ENCODE measurements at regions not wholly inside any gene's neighbourhood (a gene's known extent, or its start where the extent isn't known, plus 50 kb on each side); places are given as distances from the start of the nearest gene placed in this dataset.

DNA sequence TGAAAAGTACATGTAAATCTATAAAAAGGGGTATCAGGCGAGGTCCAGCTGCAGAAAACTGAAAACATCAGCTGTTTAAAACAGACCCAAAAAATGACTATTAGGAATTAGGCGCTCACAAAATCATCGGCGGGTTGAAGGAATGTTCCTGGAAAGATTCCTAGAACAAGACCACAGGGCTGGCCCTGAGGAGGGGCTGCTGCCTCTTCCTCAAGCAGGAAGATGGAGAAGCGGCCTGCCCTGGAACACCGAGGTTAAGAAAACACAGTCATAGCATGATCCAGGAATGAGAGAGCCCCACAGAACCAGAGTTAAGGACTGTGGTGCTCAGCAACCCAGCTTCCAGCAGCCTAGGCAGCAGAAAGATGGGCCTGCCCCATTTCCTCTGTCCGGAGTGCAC is 78.4 kb downstream of the C11orf91 start (continued):
- TF ChIP-seq, protein P1, sequence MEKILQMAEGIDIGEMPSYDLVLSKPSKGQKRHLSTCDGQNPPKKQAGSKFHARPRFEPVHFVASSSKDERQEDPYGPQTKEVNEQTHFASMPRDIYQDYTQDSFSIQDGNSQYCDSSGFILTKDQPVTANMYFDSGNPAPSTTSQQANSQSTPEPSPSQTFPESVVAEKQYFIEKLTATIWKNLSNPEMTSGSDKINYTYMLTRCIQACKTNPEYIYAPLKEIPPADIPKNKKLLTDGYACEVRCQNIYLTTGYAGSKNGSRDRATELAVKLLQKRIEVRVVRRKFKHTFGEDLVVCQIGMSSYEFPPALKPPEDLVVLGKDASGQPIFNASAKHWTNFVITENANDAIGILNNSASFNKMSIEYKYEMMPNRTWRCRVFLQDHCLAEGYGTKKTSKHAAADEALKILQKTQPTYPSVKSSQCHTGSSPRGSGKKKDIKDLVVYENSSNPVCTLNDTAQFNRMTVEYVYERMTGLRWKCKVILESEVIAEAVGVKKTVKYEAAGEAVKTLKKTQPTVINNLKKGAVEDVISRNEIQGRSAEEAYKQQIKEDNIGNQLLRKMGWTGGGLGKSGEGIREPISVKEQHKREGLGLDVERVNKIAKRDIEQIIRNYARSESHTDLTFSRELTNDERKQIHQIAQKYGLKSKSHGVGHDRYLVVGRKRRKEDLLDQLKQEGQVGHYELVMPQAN (IDR thresholded peaks at IDR 0.05; ENCODE audit: borderline replicate concordance) = no peak
- no peak for TF ChIP-seq E2F8 (IDR thresholded peaks at IDR 0.05; ENCODE audit: low read depth, partially characterized antibody)
- TF ChIP-seq ZNF561 (CRISPR knock-in tag; conservative IDR thresholded peaks at IDR 0.05) = no peak

GRCh38 chr11:33620423-33621171 is 80.0 kb downstream of the C11orf91 start:
- H3K4me1 ChIP-seq (replicated peaks in 1 of 2; ENCODE audit: control insufficient read depth in 2 of 2, insufficient read depth in 2 of 2, low read length in 2 of 2) = no peaks in the 10 kb centered on the region
- H3K27ac ChIP-seq (ENCODE audit: extremely low read depth, low read depth, low read length) = no peak overlapping the region
- H3K9ac ChIP-seq (ENCODE audit: insufficient read depth in 1 of 2, low read depth in 2 of 2, low read length in 2 of 2) = no peak overlapping the region
- H3K9me1 ChIP-seq (ENCODE audit: control insufficient read depth, insufficient read depth, low read length) = no peaks in the 10 kb centered on the region
- no peaks in the 10 kb centered on the region for H3K9me3 ChIP-seq (replicated peaks; ENCODE audit: control insufficient read depth, insufficient read depth, low read depth, low read length)
- H3K4me2 ChIP-seq (ENCODE audit: insufficient read depth, low read length) = no peak overlapping the region
- H3K79me2 ChIP-seq (ENCODE audit: control insufficient read depth, insufficient read depth, low read length) = no peaks in the 10 kb centered on the region
- no peaks in the 10 kb centered on the region; the same call in 1 of the 2 replicates for H4K20me1 ChIP-seq (replicated peaks; ENCODE audit: control insufficient read depth, insufficient read depth, low read length)
- H3K27me3 ChIP-seq (ENCODE audit: control insufficient read depth in 2 of 2, insufficient read depth in 2 of 2, low read length in 2 of 2) = peaks cover 12 to 14% of the 10 kb centered on the region in 2 experiments; a peak in 4 of 5 replicates
- intact Hi-C loops (cut with micrococcal nuclease) = no loop called here
- no peak overlapping the region for H3K4me3 ChIP-seq
- in situ Hi-C loops (cut with MboI) = no loop called here
- no TSS peak for BruUV-seq (replicated peaks)
- ATAC-seq (no peak), DNase-seq (ENCODE audit: extremely low read depth in 1 of 4, low spot score in 3 of 4) (no peak), FAIRE-seq (no peak)
- WGBS (ENCODE audit: insufficient coverage, low coverage, missing lambda C conversion rate) = 5% methylated on average over 6 of the region's 6 CpGs
- CTCF ChIA-PET (ENCODE audit: low intra/inter-chr PET ratio) = no interaction called here
- POLR2A ChIA-PET = interaction anchor here (0.6 to 0.8 kb wide), 3 partner anchors 54 to 690 kb away, joined by 3 to 4 read pairs (median 4); no protein-coding TSS in a partner anchor
- no peaks in the 10 kb centered on the region for H3K36me3 ChIP-seq (ENCODE audit: control insufficient read depth, insufficient read depth, low read length)
- H2AFZ ChIP-seq (ENCODE audit: low read depth, low read length) = no peak overlapping the region
- TF ChIP-seq MCM7 (IDR thresholded peaks at IDR 0.05) (no peak), EZH2 (IDR thresholded peaks at IDR 0.05; ENCODE audit: borderline replicate concordance, low read depth, low read length) (no peak), ADNP (tag; IDR thresholded peaks at IDR 0.05) (peak; percentile 66; the same call in 1 of the 2 replicates), MLLT1 (IDR thresholded peaks at IDR 0.05) (no peak), XRCC4 (IDR thresholded peaks at IDR 0.05; ENCODE audit: extremely low read depth, insufficient read depth, insufficient read length) (no peak), BCOR (IDR thresholded peaks at IDR 0.05) (peak; percentile 55; the same call in 1 of the 2 replicates), RBM25 (IDR thresholded peaks at IDR 0.05; ENCODE audit: low read depth, low read length, severe bottlenecking) (peak; percentile 89), ZNF24 (IDR thresholded peaks at IDR 0.05) (no peak), KHSRP (IDR thresholded peaks at IDR 0.05) (no peak), ZNF77 (CRISPR knock-in tag; IDR thresholded peaks at IDR 0.05) (no peak), MECOM (CRISPR knock-in tag; IDR thresholded peaks at IDR 0.05) (no peak)
- TF ChIP-seq, protein P2, sequence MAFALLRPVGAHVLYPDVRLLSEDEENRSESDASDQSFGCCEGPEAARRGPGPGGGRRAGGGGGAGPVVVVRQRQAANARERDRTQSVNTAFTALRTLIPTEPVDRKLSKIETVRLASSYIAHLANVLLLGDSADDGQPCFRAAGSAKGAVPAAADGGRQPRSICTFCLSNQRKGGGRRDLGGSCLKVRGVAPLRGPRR (CRISPR knock-in tag; IDR thresholded peaks at IDR 0.05) = no peak

Data from K562 (cell line).